22Rv1 (cell line): ENCODE measurements at regions not wholly inside any gene's neighbourhood (a gene's known extent, or its start where the extent isn't known, plus 50 kb on each side); places are given as distances from the start of the nearest gene placed in this dataset.

ENCODE experiments used
- H3K27ac ChIP-seq: fragments of 450-650 bp; 2 replicates; pipeline ENCODE4 v1.5.1; 2017
- ZFX ChIP-seq: fragments of 450-650 bp; IDR thresholded peaks from 2 replicates; pipeline ENCODE4 v1.6.1; 2017; ENCODE audit warnings: antibody characterized with exemption, borderline replicate concordance
- TF ChIP-seq, protein P1 (sequence below): fragments of 450-650 bp; IDR thresholded peaks from 2 replicates; pipeline ENCODE4 v1.5.1; 2017; ENCODE audit warnings: mild to moderate bottlenecking

- H3K27ac ChIP-seq: no peak overlapping the region
- TF ChIP-seq, protein P1, sequence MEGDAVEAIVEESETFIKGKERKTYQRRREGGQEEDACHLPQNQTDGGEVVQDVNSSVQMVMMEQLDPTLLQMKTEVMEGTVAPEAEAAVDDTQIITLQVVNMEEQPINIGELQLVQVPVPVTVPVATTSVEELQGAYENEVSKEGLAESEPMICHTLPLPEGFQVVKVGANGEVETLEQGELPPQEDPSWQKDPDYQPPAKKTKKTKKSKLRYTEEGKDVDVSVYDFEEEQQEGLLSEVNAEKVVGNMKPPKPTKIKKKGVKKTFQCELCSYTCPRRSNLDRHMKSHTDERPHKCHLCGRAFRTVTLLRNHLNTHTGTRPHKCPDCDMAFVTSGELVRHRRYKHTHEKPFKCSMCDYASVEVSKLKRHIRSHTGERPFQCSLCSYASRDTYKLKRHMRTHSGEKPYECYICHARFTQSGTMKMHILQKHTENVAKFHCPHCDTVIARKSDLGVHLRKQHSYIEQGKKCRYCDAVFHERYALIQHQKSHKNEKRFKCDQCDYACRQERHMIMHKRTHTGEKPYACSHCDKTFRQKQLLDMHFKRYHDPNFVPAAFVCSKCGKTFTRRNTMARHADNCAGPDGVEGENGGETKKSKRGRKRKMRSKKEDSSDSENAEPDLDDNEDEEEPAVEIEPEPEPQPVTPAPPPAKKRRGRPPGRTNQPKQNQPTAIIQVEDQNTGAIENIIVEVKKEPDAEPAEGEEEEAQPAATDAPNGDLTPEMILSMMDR: no peak
- no peak for TF ChIP-seq ZFX
Observed at GRCh38 chr3:43215138-43215537, 71.2 kb upstream of the SNRK start.

GRCh38 chr3:43214616-43215015 lies 71.7 kb upstream of the SNRK start:
- TF ChIP-seq ZFX: no peak
- TF ChIP-seq, protein P1: no peak
- no peak overlapping the region for H3K27ac ChIP-seq

DNA sequence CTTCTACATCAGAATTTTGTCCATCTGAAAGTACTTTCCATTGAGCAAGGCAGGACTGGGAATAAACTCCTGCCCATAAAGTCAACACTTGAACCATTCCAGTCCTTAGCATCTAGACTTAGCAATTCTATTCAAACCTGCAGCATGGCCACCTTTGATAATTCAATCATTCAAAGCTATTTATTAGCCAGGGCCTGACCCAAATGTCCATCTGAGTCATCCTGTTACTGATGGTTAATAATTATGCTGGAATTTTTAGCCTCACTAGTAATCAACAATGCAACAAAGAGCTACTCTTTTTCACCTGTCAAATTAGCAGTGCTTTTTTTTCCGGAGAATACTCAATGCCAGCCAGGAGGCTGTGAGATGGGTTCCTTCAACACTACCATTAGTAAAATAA lies 72.7 kb upstream of the SNRK start:
- TF ChIP-seq, protein P1: no peak
- TF ChIP-seq ZFX: no peak
- no peak overlapping the region for H3K27ac ChIP-seq

DNA sequence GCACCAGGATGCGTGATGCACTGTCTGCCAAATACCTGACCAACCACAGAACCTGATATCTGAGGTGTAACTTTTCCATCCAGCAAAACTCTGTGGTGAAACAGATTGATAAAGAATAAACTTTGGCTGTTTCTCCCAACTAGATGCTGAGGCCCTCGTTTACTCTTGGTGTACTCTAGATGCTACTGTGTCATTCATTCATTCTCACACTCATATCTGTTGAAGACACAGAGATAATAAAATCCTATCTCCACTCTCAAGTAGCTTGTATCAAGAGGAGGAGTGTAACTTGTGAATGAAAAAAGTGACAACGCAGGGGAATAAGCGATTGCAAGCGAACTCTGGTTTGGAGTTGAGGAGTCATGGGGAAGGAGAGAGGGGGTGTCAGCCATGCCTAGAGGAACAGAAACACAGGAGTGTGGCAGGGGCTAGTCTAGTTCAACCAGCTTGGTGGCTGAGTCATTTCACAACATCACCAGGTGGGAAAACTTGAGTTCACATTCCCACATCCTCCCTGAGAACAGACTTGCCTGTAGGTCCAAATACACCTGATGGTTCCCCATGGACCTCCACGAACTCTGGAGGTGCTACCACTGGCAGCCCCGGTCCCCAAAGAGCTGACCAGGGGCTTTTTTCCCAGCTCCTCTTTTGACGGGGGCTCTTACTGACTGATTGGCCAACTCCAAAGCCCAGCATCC lies 73.3 kb upstream of the SNRK start:
- H3K27ac ChIP-seq: no peak overlapping the region
- TF ChIP-seq ZFX: no peak
- TF ChIP-seq, protein P1: no peak

- no peak overlapping the region for H3K27ac ChIP-seq
- no peak for TF ChIP-seq ZFX
- TF ChIP-seq, protein P1: no peak
Observed at GRCh38 chr3:43211681-43212080, 74.7 kb upstream of the SNRK start.

DNA sequence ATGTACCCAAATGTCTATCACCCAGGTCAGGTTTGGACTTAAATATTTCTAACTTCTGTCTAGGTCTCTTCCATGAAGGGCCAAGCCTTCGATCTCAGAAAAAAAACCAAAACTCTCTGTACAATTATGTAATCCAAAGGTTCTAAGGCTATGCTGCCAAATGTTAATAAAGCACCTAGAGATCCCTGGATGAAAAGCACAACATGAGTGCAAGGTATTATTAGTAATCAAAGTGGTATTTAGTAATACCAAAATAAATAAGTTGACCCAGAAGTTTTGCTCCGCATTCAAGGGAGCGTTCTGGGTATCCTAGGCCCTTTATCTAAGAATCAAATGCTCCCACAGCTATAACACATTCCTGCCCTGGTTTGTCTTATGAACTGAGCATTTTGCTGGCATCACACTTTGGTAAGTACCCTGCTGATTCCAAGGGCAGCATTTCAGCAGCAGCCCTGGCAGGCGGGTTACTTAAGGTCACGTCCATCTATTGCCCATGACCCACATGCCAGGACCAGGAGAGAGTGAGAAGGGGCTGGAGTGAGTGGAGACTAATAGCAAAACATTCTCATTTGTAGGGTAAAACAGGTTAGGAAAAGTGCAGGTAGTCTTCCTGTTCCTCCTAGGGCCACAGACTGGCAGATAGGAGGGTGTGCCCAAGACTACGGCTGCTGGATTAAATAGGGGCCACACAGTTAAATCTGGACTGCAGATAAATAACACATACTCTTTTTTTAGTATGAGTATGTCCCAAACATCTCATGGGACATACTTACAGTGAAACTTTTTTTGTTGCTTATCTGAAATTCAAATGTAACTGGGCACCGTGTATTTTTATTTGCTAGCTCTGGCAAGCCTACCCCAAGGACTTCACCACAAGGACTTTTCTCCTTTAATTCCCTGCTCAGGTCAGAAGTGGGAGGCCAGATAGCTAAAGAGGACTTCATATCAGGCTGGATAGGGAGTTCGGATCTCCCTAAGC lies 76.0 kb upstream of the SNRK start:
- no peak for TF ChIP-seq ZFX
- TF ChIP-seq, protein P1: no peak
- no peak overlapping the region for H3K27ac ChIP-seq

GRCh38 chr3:43207628-43208085 lies 78.7 kb upstream of the SNRK start:
- TF ChIP-seq, protein P1: no peak
- TF ChIP-seq ZFX: no peak
- no peak overlapping the region for H3K27ac ChIP-seq
